NCI-H1105 (cell line): ENCODE measurements at regions not wholly inside any gene's neighbourhood (a gene's known extent, or its start where the extent isn't known, plus 50 kb on each side); places are given as distances from the start of the nearest gene placed in this dataset.

Experiments
- DNase-seq: peaks from one replicate; lab custom pipeline; 2025; lab: John Stamatoyannopoulos, UW

DNA sequence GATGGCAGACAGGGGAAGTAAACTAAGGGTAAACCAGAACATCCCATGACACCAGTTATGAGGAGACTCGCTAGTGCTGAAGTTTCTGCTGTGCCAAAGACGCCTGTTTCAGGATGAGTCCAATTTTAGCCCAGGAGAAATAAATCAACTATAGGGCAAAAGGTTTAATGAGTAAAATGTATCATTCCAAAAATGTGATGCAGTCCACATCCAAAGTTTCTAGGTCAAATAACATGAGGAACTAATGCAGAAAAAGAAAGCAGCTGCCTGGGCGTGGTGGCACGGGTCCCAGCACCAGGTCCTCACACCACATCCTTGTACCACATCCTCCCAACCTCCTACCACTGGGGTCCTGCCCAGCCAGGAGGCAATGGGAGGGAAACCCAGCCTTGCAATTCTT is 126.9 kb upstream of the CTAGE1 start:
- DNase-seq = no peak

DNA sequence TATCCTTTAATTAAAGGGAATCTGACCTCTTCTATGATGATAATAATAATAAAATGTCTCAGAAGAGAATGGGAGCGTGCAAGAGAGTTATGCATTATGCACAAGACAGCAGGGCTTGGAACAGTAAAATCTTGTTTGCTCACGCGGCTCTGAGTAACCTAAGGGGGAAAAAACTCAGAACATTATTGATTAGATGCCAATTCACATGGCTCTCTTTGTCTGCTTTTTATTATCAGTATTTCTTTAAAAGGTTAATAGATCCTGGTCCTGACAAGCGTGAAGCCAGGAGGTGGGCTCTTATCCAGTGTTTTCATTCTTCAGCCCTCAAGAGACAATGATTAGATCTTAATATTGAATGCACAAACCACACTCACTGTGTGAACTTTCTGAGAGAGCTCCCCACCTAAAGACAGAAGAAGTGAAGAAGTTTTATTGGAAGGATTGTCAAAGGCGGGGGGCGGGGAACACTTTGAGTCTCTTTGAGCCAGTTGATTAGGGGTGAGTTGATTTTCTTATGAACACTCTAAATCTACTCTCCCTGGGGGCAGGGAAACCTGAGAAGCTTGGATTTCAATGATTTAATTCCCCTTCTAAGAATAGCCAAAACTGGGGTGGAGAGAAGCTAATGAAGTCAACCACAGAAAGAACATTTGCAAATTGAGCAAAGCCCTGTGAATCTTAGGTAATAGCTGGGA is 127.5 kb upstream of the CTAGE1 start:
- no peak for DNase-seq

DNA sequence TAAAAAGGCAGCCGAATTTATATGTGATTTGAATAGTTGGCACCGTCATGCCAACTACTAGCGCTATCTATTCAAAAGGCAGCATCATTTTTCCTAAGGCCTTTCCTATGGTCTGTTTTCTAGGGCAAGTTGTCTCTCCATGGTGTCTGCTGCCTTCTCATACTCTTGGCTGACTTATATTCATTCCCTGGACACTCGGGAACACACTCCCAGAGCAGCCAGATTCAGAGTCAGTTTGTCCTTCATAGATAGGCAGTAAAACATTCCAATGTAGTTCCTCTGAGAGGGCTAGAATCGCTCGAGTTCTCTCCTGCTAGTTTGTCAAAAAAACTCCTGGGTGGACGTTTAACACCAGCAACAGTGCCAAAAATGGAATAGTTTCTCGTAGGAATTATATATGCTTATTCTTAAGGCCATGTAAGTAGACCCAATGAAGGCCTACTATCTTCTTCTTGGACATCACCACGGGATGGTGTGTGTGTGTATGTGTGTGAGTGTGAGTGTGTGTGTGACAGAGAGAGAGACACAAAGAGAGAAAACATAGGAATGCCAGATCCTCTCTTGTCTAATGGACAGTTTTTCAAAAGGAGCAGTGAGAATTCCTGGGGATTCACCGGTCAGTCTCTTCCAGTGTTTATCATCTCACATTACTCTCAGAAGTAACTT is 129.3 kb upstream of the CTAGE1 start:
- DNase-seq = no peak

DNA sequence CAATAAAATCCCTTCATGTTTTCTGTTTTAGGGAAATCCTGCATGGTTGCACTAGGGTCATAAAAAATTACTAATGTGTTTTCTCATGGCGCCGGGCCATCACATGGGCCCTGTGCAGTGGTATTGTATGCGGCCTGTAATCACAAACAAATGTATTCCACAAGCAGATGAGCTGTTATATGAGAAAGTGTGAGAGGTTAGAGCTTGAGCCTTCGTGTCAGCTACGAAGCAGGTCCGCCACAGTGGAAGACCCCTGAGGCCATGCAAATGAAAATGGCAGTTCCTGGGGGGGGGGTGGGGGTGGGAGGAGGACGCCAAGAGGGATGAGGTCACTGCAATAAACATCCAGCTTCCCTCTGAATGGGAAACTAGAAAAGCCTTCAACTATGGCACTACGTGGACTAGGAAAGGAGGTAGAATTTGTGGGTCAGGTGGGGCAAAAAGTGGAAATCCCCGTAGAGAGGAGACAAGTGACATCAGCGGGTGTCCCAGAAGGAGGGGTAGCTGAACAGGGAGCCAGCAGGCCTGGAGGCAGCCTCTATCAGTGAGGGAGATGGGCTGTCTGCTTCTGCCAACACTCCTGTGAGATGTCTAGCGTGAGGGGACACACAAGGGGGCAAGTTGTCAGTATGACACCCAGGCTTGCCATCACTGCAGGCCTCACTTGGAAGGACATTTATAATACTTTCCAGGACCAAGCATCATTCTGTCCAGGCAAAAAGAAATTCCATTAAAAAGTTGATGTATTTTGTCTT is 130.3 kb upstream of the CTAGE1 start:
- no peak for DNase-seq

GRCh38 chr18:22549260-22549937 is 131.7 kb upstream of the CTAGE1 start:
- no peak for DNase-seq

DNA sequence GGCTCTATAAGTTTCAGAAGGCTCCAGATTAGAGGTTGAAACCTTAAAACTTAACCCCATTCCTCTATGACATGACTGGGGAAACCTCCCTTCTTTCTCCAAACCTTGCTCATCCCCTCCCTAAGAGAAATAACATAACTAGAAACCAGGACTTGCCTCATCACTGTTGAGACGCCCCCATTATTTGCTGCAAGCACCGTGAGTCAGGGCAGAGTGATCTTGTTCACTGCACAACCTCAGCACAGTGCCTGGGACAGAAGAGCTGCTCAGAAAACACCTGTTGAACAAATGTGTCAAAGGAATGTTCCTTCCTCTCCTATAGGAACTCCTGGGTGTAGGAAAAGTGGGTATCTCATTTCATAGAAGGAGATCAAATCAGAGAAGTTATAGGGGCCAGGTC is 132.7 kb upstream of the CTAGE1 start:
- no peak for DNase-seq

DNA sequence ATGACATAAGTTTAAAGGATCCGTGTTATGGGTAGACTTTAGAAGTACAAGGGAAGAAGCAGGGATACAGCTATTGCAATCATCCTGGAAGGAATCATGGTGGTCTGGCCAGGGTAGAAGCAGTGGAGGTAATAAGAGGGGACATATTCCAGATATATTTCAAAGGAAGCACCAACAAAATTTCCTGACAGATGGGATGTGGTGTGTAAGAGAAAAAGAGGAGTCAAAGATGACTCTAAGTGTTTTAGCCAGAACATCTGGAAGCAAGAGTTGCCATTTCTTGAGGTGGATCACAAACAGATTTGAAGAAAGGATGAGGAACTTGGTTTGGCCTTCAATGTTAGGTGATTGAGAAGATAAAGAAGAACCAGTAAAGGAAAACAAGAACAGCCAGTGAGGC is 133.1 kb upstream of the CTAGE1 start:
- no peak for DNase-seq

- no peak for DNase-seq
These were observed 133.9 kb upstream of the CTAGE1 start for GRCh38 chr18:22551536-22552151.

DNA sequence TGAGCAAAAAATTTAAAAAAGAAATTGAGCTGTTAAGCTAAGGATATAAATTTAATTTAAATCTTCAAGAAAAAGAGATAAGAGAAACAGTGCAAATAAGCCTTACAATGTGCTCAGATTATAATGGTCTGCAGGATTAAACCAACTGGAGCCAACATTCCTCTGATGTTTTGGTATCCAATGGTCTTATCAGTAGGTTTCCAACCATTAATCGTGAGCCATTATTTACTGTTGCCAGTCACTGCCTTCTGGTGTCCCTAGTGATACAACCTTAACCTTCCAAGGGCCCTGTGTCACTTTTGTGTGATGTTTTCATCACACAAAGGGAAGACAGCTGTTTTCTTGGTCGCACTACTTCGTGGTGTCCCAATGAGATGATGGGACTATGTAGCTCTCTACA is 134.5 kb upstream of the CTAGE1 start:
- DNase-seq = no peak

DNA sequence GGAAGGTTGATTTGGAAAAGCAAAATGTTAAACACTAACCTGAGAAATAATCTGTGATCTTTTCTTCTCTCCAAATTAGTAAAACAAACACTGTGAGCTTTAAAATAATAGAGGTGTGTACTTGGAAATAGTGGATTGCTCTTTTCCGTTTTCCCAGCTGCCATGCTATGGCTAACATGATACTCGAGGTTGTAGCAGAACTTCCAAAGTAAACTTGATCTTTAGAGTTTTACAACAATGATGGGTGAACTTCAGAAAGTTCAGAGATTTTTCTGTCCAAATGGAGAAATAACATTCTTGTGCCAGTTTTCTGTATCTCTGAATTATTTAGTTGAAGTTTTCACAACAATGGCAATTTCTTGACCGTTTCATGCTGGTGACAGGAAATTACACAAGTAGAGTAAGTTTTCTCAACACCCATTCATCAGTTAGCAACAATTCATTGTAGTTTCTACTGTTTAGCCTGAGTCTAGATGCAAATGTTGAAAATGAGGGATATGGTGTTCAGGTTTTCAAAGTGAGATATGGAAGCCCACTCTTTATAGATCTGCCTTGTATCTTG is 135.3 kb upstream of the CTAGE1 start:
- no peak for DNase-seq

DNA sequence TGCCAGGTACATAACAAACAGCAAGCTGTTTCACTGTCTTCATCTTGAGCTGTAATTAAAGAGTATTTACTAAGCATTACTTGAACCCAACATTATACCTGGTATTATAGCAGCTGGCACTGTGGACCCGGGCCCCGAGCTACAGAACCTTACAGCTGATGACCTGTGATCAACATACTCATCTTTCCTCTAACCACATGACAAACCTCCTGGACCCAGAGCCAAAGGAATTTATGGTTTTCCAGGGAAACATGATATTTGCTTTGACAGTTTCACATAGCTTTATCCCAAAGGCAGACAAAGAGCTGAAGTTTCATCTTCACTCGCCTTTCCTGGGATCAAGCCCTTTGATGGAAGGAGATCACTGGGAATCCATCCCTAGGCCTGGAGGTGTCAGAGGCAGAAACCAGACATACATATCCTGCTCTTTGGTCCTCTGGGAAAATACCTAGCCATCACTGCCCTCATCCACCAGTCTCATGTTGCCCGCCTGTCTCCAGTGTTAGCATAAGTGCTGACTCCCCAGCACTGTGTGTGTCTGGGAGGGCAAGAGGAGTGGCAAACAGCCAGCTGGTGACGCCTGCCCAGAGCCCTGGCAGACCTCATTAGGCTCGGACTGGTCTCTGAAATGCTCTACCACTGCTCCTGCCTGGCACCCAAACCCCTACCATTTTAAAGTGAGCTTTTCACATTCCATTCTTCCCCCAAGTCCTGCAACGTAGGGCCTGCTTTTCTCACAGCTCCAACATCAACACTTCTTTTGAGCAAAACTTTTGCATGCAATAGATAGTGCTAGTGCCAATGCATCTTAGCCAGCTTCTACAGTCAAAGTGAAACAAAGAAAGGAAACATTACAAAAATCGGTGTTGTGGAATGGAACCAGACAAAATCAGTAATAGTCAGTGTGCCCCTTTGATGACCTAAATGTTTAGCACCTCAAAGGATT is 138.8 kb upstream of the CTAGE1 start:
- peak; percentile 24 for DNase-seq

- no peak for DNase-seq
These were observed 139.6 kb upstream of the CTAGE1 start for GRCh38 chr18:22557168-22557941.

- no peak for DNase-seq
These were observed 141.2 kb upstream of the CTAGE1 start for GRCh38 chr18:22558945-22559385.

DNA sequence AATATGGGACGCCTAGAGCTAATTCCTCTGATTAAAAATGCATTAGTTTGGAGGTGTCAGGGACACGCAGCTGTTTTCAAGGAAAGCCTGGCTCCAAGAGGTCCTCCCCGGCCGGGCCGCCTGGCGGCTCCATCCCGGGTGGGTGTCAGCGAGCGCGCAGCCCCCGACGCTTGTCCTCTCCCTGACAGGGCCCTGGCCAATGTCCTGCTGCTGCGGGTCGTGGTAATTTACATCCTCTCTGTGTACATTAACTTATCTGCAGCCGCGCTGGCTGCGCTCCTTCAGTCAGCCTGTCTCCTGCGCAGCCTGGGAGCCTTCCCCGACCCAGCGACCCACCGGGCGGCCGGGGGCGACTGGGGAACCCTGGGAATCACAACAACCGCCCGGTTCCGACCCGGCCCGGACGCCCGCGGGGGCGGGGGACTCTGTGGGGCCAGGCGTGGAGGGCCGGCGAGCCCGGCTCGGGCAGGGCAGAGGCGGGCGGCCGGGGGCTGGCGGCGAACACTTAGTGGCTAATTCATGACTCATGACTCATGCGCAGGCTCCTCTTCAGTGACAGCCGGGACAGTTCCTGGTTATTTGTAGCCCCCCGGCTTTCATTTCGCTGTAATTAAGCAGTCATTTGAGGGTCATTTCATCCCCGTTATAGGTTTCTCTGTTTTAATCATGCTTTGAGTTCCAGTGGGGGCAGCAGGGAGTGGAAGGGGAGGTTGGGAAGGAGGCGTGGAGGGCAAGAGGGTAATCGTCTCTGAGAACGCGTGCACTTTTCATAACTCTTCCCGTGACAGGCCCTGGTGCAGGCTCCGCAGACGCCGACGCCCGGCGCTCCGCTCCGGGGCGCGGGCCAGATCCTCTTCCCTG is 141.9 kb upstream of the CTAGE1 start:
- DNase-seq = peak; percentile 26

- no peak for DNase-seq
These were observed 142.5 kb upstream of the CTAGE1 start for GRCh38 chr18:22560275-22560610.

DNA sequence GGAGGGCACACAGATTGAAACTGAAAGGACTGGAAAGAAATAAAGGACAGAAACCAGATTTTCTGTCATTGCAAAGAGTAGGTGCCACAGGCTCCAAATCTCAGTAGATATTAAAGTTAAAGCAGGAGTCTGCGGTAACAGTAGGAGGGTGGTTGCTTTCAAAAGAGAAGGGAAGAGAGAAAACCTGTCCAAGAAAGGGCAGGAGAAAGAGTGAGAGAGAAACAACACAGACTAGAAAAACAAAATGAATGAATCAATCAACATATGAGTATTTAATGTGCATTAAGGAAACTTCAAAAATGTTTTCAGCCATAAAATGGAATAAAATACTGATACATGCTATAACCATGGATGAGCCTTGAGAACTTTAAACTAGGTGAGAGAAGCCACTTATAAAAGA is 143.1 kb upstream of the CTAGE1 start:
- DNase-seq = no peak

- peak; percentile 46 for DNase-seq
These were observed 145.5 kb upstream of the CTAGE1 start for GRCh38 chr18:22563164-22563583.

GRCh38 chr18:22564036-22564435 is 146.3 kb upstream of the CTAGE1 start:
- DNase-seq = no peak
